ENCODE measurements at regions not wholly inside any gene's neighbourhood (a gene's known extent, or its start where the extent isn't known, plus 50 kb on each side); places are given as distances from the start of the nearest gene placed in this dataset.

GRCh38 chr6:9554806-9555205 is 860.1 kb downstream of the TFAP2A start:
- no peak for TF ChIP-seq TAF1 (IDR thresholded peaks at IDR 0.05; ENCODE audit: low read depth)
- TF ChIP-seq TEAD4 (IDR thresholded peaks at IDR 0.05), result no peak
- no peak for TF ChIP-seq USF1 (IDR thresholded peaks at IDR 0.05)
- no peak for TF ChIP-seq CREB1 (IDR thresholded peaks at IDR 0.05; ENCODE audit: low read depth)
- no peak for TF ChIP-seq EP300 (IDR thresholded peaks at IDR 0.05; ENCODE audit: borderline replicate concordance)
- TF ChIP-seq FOXM1 (IDR thresholded peaks at IDR 0.05; ENCODE audit: borderline replicate concordance, low read depth), result no peak
- no peak for TF ChIP-seq YY1 (IDR thresholded peaks at IDR 0.05; ENCODE audit: low read depth)
- TF ChIP-seq MAX (IDR thresholded peaks at IDR 0.05), result no peak
- TF ChIP-seq CEBPB (IDR thresholded peaks at IDR 0.05), result no peak
- no peak for TF ChIP-seq REST (IDR thresholded peaks at IDR 0.05; ENCODE audit: low read depth)
- no peak for TF ChIP-seq TCF12 (IDR thresholded peaks at IDR 0.05; ENCODE audit: low read depth)
- no peak for TF ChIP-seq EGR1 (IDR thresholded peaks at IDR 0.05)
- TF ChIP-seq RAD21 (IDR thresholded peaks at IDR 0.05; ENCODE audit: low read depth), result no peak
- no peak for TF ChIP-seq ZBTB7A (IDR thresholded peaks at IDR 0.05; ENCODE audit: low read depth)
- TF ChIP-seq NFIC (IDR thresholded peaks at IDR 0.05), result no peak

- TF ChIP-seq TEAD4 (IDR thresholded peaks at IDR 0.05) (no peak), CEBPB (IDR thresholded peaks at IDR 0.05) (no peak), TAF1 (IDR thresholded peaks at IDR 0.05; ENCODE audit: low read depth) (no peak), ZBTB7A (IDR thresholded peaks at IDR 0.05; ENCODE audit: low read depth) (no peak), EGR1 (IDR thresholded peaks at IDR 0.05) (no peak), EP300 (IDR thresholded peaks at IDR 0.05; ENCODE audit: borderline replicate concordance) (no peak), FOXM1 (IDR thresholded peaks at IDR 0.05; ENCODE audit: borderline replicate concordance, low read depth) (no peak), RAD21 (IDR thresholded peaks at IDR 0.05; ENCODE audit: low read depth) (no peak), REST (IDR thresholded peaks at IDR 0.05; ENCODE audit: low read depth) (no peak), MAX (IDR thresholded peaks at IDR 0.05) (no peak), TCF12 (IDR thresholded peaks at IDR 0.05; ENCODE audit: low read depth) (no peak), YY1 (IDR thresholded peaks at IDR 0.05; ENCODE audit: low read depth) (no peak), NFIC (IDR thresholded peaks at IDR 0.05) (no peak), USF1 (IDR thresholded peaks at IDR 0.05) (no peak), CREB1 (IDR thresholded peaks at IDR 0.05; ENCODE audit: low read depth) (no peak)
Observed at GRCh38 chr6:9554323-9554722, 860.6 kb downstream of the TFAP2A start.

- TF ChIP-seq ZBTB7A (IDR thresholded peaks at IDR 0.05; ENCODE audit: low read depth), result no peak
- TF ChIP-seq CREB1 (IDR thresholded peaks at IDR 0.05; ENCODE audit: low read depth), result no peak
- no peak for TF ChIP-seq MAX (IDR thresholded peaks at IDR 0.05)
- TF ChIP-seq REST (IDR thresholded peaks at IDR 0.05; ENCODE audit: low read depth), result no peak
- TF ChIP-seq YY1 (IDR thresholded peaks at IDR 0.05; ENCODE audit: low read depth), result no peak
- no peak for TF ChIP-seq EGR1 (IDR thresholded peaks at IDR 0.05)
- TF ChIP-seq EP300 (IDR thresholded peaks at IDR 0.05; ENCODE audit: borderline replicate concordance), result no peak
- no peak for TF ChIP-seq RAD21 (IDR thresholded peaks at IDR 0.05; ENCODE audit: low read depth)
- no peak for TF ChIP-seq NFIC (IDR thresholded peaks at IDR 0.05)
- TF ChIP-seq TCF12 (IDR thresholded peaks at IDR 0.05; ENCODE audit: low read depth), result no peak
Observed at GRCh38 chr6:9553002-9553401, 861.9 kb downstream of the TFAP2A start.

GRCh38 chr6:9543649-9544048 is 871.2 kb downstream of the TFAP2A start:
- TF ChIP-seq NFIC (IDR thresholded peaks at IDR 0.05) (no peak), EGR1 (IDR thresholded peaks at IDR 0.05) (no peak), TCF12 (IDR thresholded peaks at IDR 0.05; ENCODE audit: low read depth) (no peak), CEBPB (IDR thresholded peaks at IDR 0.05) (no peak), CREB1 (IDR thresholded peaks at IDR 0.05; ENCODE audit: low read depth) (no peak), TAF1 (IDR thresholded peaks at IDR 0.05; ENCODE audit: low read depth) (no peak), EP300 (IDR thresholded peaks at IDR 0.05; ENCODE audit: borderline replicate concordance) (no peak)

Measured in Ishikawa (cell line).